ENCODE measurements at regions not wholly inside any gene's neighbourhood (a gene's known extent, or its start where the extent isn't known, plus 50 kb on each side); places are given as distances from the start of the nearest gene placed in this dataset.

DNA sequence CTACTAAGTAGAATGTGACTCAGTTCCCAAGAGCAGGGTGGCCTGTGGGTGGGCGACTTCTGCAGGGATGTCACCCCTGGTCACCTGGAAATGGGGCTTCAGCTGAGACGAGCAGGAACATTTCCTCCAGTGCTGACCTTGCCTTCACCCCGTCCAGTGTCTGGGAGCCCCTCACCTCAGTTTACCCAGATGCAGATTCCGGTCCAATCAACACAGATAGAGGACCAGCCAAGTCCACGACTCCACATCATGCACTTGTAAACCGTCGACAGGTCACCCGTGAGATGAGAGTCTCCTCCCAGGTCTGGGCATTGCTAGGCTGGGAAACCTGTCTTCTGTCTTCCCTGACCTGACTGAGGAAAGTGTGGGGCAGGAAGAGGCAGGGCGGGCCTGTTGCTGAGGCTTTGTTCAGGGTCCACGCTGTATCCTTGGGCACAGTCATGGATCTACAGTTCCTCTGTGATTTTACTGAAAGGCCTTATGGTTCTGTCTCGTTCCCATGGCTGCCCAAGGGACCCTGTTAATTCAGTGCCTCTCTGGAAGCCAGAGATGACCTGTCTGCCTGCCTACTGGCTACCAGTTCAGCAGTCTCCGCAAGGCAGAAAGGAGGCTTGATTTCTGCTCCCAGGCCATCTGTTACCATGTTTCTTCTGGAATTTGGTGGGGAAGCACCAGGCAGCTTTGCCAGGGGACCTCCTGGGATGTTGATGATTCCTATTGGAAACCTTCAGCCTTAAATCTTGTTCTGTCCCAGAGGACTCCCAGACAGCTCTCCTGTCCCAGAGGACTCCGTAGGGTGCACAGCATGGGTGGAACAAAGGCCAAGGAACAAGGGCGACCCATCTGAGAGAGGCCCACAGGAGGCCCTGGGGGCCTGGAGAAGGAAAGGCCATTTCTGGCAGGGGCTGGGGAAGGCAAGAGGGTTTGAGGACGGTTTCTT is 288.5 kb upstream of the RTL1 start:
- POLR2A ChIA-PET (ENCODE audit: low non-redundant PET): no interaction called here
- no peaks in the 10 kb centered on the region for H3K4me1 ChIP-seq (ENCODE audit: insufficient read depth, low read length, poor library complexity, severe bottlenecking)
- no peaks in the 10 kb centered on the region for H3K9me3 ChIP-seq (ENCODE audit: low read depth, low read length, poor library complexity, severe bottlenecking)
- CTCF ChIA-PET: no interaction called here
- no TSS peak for BruUV-seq (replicated peaks)
- H3K4me3 ChIP-seq (ENCODE audit: low read depth, low read length, poor library complexity, severe bottlenecking): no peak overlapping the region
- no peak for DNase-seq (ENCODE audit: low spot score)
- no peaks in the 10 kb centered on the region for H3K36me3 ChIP-seq (ENCODE audit: insufficient read depth, low read length, poor library complexity, severe bottlenecking)
- no peak overlapping the region for H3K27ac ChIP-seq (ENCODE audit: low read depth, low read length, poor library complexity, severe bottlenecking)
- no peaks in the 10 kb centered on the region for H3K27me3 ChIP-seq (replicated peaks; ENCODE audit: insufficient read depth, low read depth, low read length, poor library complexity)
- no peak for TF ChIP-seq EZH2 (IDR thresholded peaks at IDR 0.05; ENCODE audit: borderline replicate concordance, low read depth, low read length, poor library complexity, severe bottlenecking)
- TF ChIP-seq, protein P1, sequence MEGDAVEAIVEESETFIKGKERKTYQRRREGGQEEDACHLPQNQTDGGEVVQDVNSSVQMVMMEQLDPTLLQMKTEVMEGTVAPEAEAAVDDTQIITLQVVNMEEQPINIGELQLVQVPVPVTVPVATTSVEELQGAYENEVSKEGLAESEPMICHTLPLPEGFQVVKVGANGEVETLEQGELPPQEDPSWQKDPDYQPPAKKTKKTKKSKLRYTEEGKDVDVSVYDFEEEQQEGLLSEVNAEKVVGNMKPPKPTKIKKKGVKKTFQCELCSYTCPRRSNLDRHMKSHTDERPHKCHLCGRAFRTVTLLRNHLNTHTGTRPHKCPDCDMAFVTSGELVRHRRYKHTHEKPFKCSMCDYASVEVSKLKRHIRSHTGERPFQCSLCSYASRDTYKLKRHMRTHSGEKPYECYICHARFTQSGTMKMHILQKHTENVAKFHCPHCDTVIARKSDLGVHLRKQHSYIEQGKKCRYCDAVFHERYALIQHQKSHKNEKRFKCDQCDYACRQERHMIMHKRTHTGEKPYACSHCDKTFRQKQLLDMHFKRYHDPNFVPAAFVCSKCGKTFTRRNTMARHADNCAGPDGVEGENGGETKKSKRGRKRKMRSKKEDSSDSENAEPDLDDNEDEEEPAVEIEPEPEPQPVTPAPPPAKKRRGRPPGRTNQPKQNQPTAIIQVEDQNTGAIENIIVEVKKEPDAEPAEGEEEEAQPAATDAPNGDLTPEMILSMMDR (conservative IDR thresholded peaks at IDR 0.05; ENCODE audit: low read depth, low read length): no peak
- intact Hi-C loops (cut with micrococcal nuclease; ENCODE audit: unreplicated experiment): no loop called here

DNA sequence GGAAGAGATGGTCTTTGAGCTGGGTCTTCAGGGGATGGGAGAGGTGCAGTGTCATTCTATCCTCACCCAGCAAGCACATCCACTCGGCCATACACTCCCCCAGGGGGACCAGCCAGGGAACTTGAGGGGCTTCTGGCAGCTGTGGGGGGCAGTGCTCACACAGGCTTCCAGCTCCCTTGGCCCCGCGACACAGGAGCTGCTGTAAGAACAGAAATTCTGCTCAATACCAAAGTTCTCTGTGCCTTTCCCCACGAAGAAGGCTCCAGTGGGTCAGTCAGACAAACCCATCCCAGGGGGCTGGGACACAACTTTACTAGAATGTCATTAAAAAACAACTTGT is 289.1 kb upstream of the RTL1 start:
- no TSS peak for BruUV-seq (replicated peaks)
- POLR2A ChIA-PET (ENCODE audit: low non-redundant PET): no interaction called here
- no peak for DNase-seq (ENCODE audit: low spot score)
- Histone ChIP-seq H3K4me3 (ENCODE audit: low read depth, low read length, poor library complexity, severe bottlenecking) (no peak overlapping the region), H3K9me3 (ENCODE audit: low read depth, low read length, poor library complexity, severe bottlenecking) (no peaks in the 10 kb centered on the region), H3K4me1 (ENCODE audit: insufficient read depth, low read length, poor library complexity, severe bottlenecking) (no peaks in the 10 kb centered on the region), H3K27me3 (replicated peaks; ENCODE audit: insufficient read depth, low read depth, low read length, poor library complexity) (no peaks in the 10 kb centered on the region), H3K36me3 (ENCODE audit: insufficient read depth, low read length, poor library complexity, severe bottlenecking) (no peaks in the 10 kb centered on the region), H3K27ac (ENCODE audit: low read depth, low read length, poor library complexity, severe bottlenecking) (no peak overlapping the region)
- TF ChIP-seq, protein P1 (conservative IDR thresholded peaks at IDR 0.05; ENCODE audit: low read depth, low read length): no peak
- TF ChIP-seq EZH2 (IDR thresholded peaks at IDR 0.05; ENCODE audit: borderline replicate concordance, low read depth, low read length, poor library complexity, severe bottlenecking): no peak
- intact Hi-C loops (cut with micrococcal nuclease; ENCODE audit: unreplicated experiment): no loop called here
- CTCF ChIA-PET: no interaction called here

DNA sequence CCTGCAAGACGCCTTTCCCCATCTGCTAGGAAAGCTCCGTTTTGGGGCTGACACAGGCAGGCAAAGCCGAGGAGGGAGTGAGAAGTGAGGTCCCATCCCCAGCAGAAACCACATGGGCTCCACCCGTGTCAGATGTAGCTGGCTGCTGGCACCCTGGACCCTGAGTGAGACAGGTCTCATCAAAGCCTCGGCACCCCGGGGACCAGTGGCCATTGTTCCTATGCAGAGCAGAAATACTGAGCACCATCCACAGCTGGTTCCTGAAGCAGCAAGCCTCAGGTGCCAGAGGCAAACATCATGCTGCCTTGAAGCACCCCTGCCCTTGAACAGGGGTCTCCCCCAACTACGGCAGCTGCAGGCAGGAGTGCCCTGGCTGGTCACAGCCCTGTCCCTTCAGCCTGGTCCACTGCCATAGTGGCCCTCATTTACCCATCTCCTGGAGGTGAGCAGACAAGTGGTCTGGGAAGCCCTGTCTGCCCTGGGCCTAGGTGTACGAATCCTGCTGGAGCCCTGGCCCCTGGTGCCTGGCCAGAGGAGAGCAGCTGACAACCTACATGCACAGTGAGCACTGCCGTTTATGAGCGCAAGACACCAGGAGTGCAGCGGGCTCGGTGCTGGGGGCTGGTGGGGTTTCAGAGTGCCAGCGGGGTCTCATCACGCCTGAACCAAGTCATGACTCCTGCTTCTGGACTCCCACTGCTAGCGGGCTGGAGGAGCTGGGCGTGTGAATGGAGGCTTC is 289.8 kb upstream of the RTL1 start:
- no peak for DNase-seq (ENCODE audit: low spot score)
- Histone ChIP-seq H3K36me3 (ENCODE audit: insufficient read depth, low read length, poor library complexity, severe bottlenecking) (no peaks in the 10 kb centered on the region), H3K4me3 (ENCODE audit: low read depth, low read length, poor library complexity, severe bottlenecking) (no peak overlapping the region), H3K9me3 (ENCODE audit: low read depth, low read length, poor library complexity, severe bottlenecking) (no peaks in the 10 kb centered on the region), H3K27me3 (replicated peaks; ENCODE audit: insufficient read depth, low read depth, low read length, poor library complexity) (no peaks in the 10 kb centered on the region), H3K4me1 (ENCODE audit: insufficient read depth, low read length, poor library complexity, severe bottlenecking) (no peaks in the 10 kb centered on the region), H3K27ac (ENCODE audit: low read depth, low read length, poor library complexity, severe bottlenecking) (no peak overlapping the region)
- intact Hi-C loops (cut with micrococcal nuclease; ENCODE audit: unreplicated experiment): no loop called here
- POLR2A ChIA-PET (ENCODE audit: low non-redundant PET): no interaction called here
- BruUV-seq (replicated peaks): no TSS peak
- CTCF ChIA-PET: no interaction called here
- no peak for TF ChIP-seq EZH2 (IDR thresholded peaks at IDR 0.05; ENCODE audit: borderline replicate concordance, low read depth, low read length, poor library complexity, severe bottlenecking)
- TF ChIP-seq, protein P1 (conservative IDR thresholded peaks at IDR 0.05; ENCODE audit: low read depth, low read length): no peak

All from A673 (cell line).